ENCODE measurements at regions not wholly inside any gene's neighbourhood (a gene's known extent, or its start where the extent isn't known, plus 50 kb on each side); places are given as distances from the start of the nearest gene placed in this dataset.

- no peak for DNase-seq
Measured at GRCh38 chr9:105178076-105178475, 66.4 kb upstream of the SLC44A1 start.

GRCh38 chr9:105187781-105188180 is 56.7 kb upstream of the SLC44A1 start:
- Histone ChIP-seq H3K9me3 (ENCODE audit: severe bottlenecking) (peaks cover 3% of the 10 kb centered on the region), H3K27me3 (ENCODE audit: insufficient read depth, low read depth, severe bottlenecking) (no peaks in the 10 kb centered on the region), H3K36me3 (no peaks in the 10 kb centered on the region), H3K4me3 (ENCODE audit: low read depth, low read length) (no peak overlapping the region), H3K27ac (no peak overlapping the region)
- TF ChIP-seq CTCF (IDR thresholded peaks at IDR 0.05; ENCODE audit: low read depth, low read length): no peak
- no peak for DNase-seq

More at GRCh38 chr9:105178076-105178475, 66.4 kb upstream of the SLC44A1 start:
- Histone ChIP-seq H3K4me3 (ENCODE audit: low read depth, low read length) (no peak overlapping the region), H3K27me3 (ENCODE audit: insufficient read depth, low read depth, severe bottlenecking) (no peaks in the 10 kb centered on the region), H3K36me3 (no peaks in the 10 kb centered on the region), H3K27ac (no peak overlapping the region), H3K9me3 (ENCODE audit: severe bottlenecking) (no peaks in the 10 kb centered on the region)
- no peak for TF ChIP-seq CTCF (IDR thresholded peaks at IDR 0.05; ENCODE audit: low read depth, low read length)

- no peak for TF ChIP-seq CTCF (IDR thresholded peaks at IDR 0.05; ENCODE audit: low read depth, low read length)
- no peaks in the 10 kb centered on the region for H3K36me3 ChIP-seq
- no peak overlapping the region for H3K27ac ChIP-seq
- peaks cover 1% of the 10 kb centered on the region for H3K9me3 ChIP-seq (ENCODE audit: severe bottlenecking)
- H3K27me3 ChIP-seq (ENCODE audit: insufficient read depth, low read depth, severe bottlenecking): no peaks in the 10 kb centered on the region
- no peak overlapping the region for H3K4me3 ChIP-seq (ENCODE audit: low read depth, low read length)
- no peak for DNase-seq
Measured at GRCh38 chr9:105188746-105189145, 55.7 kb upstream of the SLC44A1 start.

GRCh38 chr9:105191508-105192121 is 52.8 kb upstream of the SLC44A1 start:
- Histone ChIP-seq H3K9me3 (ENCODE audit: severe bottlenecking) (no peaks in the 10 kb centered on the region), H3K27ac (no peak overlapping the region), H3K4me3 (ENCODE audit: low read depth, low read length) (no peak overlapping the region), H3K27me3 (ENCODE audit: insufficient read depth, low read depth, severe bottlenecking) (no peaks in the 10 kb centered on the region), H3K36me3 (no peaks in the 10 kb centered on the region)
- TF ChIP-seq CTCF (IDR thresholded peaks at IDR 0.05; ENCODE audit: low read depth, low read length): no peak
- DNase-seq: no peak

- Histone ChIP-seq H3K9me3 (ENCODE audit: severe bottlenecking) (no peaks in the 10 kb centered on the region), H3K36me3 (no peaks in the 10 kb centered on the region), H3K27me3 (ENCODE audit: insufficient read depth, low read depth, severe bottlenecking) (no peaks in the 10 kb centered on the region), H3K27ac (no peak overlapping the region), H3K4me3 (ENCODE audit: low read depth, low read length) (no peak overlapping the region)
- DNase-seq: no peak
- no peak for TF ChIP-seq CTCF (IDR thresholded peaks at IDR 0.05; ENCODE audit: low read depth, low read length)
Measured at GRCh38 chr9:105193560-105193959, 50.9 kb upstream of the SLC44A1 start.

- DNase-seq: no peak
- no peak overlapping the region for H3K27ac ChIP-seq
- H3K4me3 ChIP-seq (ENCODE audit: low read depth, low read length): no peak overlapping the region
- no peak for TF ChIP-seq CTCF (IDR thresholded peaks at IDR 0.05; ENCODE audit: low read depth, low read length)
- no peaks in the 10 kb centered on the region for H3K9me3 ChIP-seq (ENCODE audit: severe bottlenecking)
- H3K27me3 ChIP-seq (ENCODE audit: insufficient read depth, low read depth, severe bottlenecking): no peaks in the 10 kb centered on the region
- H3K36me3 ChIP-seq: no peaks in the 10 kb centered on the region
Measured at GRCh38 chr9:105194234-105194633, 50.2 kb upstream of the SLC44A1 start.
